Mucosa of descending colon (tissue), 3 donors: ENCODE measurements at regions not wholly inside any gene's neighbourhood (a gene's known extent, or its start where the extent isn't known, plus 50 kb on each side); places are given as distances from the start of the nearest gene placed in this dataset.

Experiments used
- ATAC-seq: fragments of 200-7000 bp; cut with Tn5 transposase; one replicate; pipeline ENCODE4 v1.9.1; 2020; ENCODE audit warnings: mild to moderate bottlenecking, moderate library complexity
- DNase-seq, 3 donors: peaks; one replicate each; pipeline ENCODE4 v3.0.0-alpha.2; 2020
- H3K36me3 ChIP-seq: fragments of 200-600 bp; one replicate; pipeline ENCODE4 v1.8.0; 2021; ENCODE audit warnings: low read depth, mild to moderate bottlenecking
- H3K4me1 ChIP-seq: fragments of 200-600 bp; one replicate; pipeline ENCODE4 v1.8.0; 2021; ENCODE audit warnings: low read depth, mild to moderate bottlenecking
- H3K4me3 ChIP-seq: fragments of 200-600 bp; one replicate; pipeline ENCODE4 v1.8.0; 2021; ENCODE audit warnings: mild to moderate bottlenecking
- H3K9me3 ChIP-seq: fragments of 200-600 bp; one replicate; pipeline ENCODE4 v1.8.0; 2021; ENCODE audit warnings: mild to moderate bottlenecking
- intact Hi-C, 2 donors: fragments of 100-400 bp; cut with DNase I in 1 of 2; cut with micrococcal nuclease in 1 of 2; formaldehyde crosslinking; loops; one replicate each; pipeline versions ENCODE4 v1.11.0 to v1.11.1; 2022; cut with DNase I, micrococcal nuclease
- TF ChIP-seq, protein P1 (sequence below): fragments of 200-600 bp; IDR thresholded peaks from one replicate; pipeline ENCODE4 v1.8.0; 2022; ENCODE audit warnings: antibody characterized with exemption, mild to moderate bottlenecking
- donor health status: DM: no; HTN: no; CAD: no; lungs with moderate emphysema.
- donor health status: DM: no; HTN: no; CAD: no.
- donor health status: DM: no; HTN: yes; CAD: no.

GRCh38 chr7:70846208-70846607 lies 285.7 kb upstream of the GALNT17 start:
- Histone ChIP-seq H3K4me3 (no peak overlapping the region), H3K4me1 (no peaks in the 10 kb centered on the region), H3K9me3 (peaks cover 9% of the 10 kb centered on the region), H3K36me3 (no peaks in the 10 kb centered on the region)
- TF ChIP-seq, protein P1, sequence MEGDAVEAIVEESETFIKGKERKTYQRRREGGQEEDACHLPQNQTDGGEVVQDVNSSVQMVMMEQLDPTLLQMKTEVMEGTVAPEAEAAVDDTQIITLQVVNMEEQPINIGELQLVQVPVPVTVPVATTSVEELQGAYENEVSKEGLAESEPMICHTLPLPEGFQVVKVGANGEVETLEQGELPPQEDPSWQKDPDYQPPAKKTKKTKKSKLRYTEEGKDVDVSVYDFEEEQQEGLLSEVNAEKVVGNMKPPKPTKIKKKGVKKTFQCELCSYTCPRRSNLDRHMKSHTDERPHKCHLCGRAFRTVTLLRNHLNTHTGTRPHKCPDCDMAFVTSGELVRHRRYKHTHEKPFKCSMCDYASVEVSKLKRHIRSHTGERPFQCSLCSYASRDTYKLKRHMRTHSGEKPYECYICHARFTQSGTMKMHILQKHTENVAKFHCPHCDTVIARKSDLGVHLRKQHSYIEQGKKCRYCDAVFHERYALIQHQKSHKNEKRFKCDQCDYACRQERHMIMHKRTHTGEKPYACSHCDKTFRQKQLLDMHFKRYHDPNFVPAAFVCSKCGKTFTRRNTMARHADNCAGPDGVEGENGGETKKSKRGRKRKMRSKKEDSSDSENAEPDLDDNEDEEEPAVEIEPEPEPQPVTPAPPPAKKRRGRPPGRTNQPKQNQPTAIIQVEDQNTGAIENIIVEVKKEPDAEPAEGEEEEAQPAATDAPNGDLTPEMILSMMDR: no peak
- no peak for ATAC-seq
- intact Hi-C loops: no loop called here
- DNase-seq: no peak

- no peak overlapping the region for H3K4me3 ChIP-seq
- H3K36me3 ChIP-seq: no peaks in the 10 kb centered on the region
- TF ChIP-seq, protein P1: no peak
- DNase-seq: no peak
- ATAC-seq: no peak
- intact Hi-C loops: loop anchor here in 1 of 2 donors (10.0 kb wide), 1 partner anchor 885 kb away; no protein-coding TSS in a partner anchor
- no peaks in the 10 kb centered on the region for H3K4me1 ChIP-seq
- peaks cover 9% of the 10 kb centered on the region for H3K9me3 ChIP-seq
Observed at GRCh38 chr7:70849580-70850235, 282.2 kb upstream of the GALNT17 start.

GRCh38 chr7:70855373-70855772 lies 276.6 kb upstream of the GALNT17 start:
- intact Hi-C loops: loop anchor here in 1 of 2 donors (10.0 kb wide), 1 partner anchor 879 kb away; no protein-coding TSS in a partner anchor

DNA sequence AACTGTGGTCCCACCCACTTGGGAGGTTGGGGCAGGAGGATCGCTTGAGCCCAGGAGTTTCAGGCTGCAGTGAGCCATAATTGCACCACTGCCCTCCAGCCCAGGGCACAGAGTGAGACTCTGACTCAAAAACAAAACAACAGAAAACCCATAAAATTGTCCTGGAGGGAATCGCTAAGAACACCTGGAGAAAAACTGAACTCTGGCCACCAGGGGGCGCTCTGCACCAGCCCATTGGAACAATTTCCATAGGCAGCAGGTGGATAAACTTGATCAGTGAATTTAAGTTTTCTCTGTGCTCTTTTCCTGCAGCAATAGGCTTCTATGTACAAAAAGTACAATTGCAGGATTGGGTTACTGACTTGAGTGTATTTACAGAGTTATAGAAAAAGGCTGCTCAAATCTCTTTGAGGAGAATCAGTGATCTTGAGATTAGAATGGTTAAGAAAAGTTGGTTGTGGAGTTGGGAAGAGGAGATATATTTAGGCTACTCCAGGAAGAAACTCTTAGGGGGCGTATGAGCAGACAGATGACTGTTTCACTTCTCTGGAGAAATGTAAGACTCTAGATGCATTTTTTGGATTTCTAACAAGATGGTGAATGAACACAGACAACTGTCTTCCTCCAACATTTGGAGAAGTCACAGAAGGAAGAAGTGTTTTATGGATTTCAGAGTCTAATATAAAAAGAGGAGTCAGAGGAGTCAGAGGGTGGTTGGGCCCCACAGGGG lies 274.9 kb upstream of the GALNT17 start:
- H3K36me3 ChIP-seq: no peaks in the 10 kb centered on the region
- intact Hi-C loops: loop anchor here (2.0 to 10.0 kb wide), 2 partner anchors 876 to 878 kb away; no protein-coding TSS in a partner anchor
- ATAC-seq (peak; percentile 49), DNase-seq (peak; percentile 53 to 82 (median 74))
- TF ChIP-seq, protein P1: peak; percentile 39
- no peak overlapping the region for H3K4me3 ChIP-seq
- no peaks in the 10 kb centered on the region for H3K9me3 ChIP-seq
- H3K4me1 ChIP-seq: no peaks in the 10 kb centered on the region

More at GRCh38 chr7:70855373-70855772, 276.6 kb upstream of the GALNT17 start:
- no peak for DNase-seq
- Histone ChIP-seq H3K4me1 (no peaks in the 10 kb centered on the region), H3K4me3 (no peak overlapping the region), H3K9me3 (peaks cover under 1% of the 10 kb centered on the region), H3K36me3 (no peaks in the 10 kb centered on the region)
- ATAC-seq: no peak
- TF ChIP-seq, protein P1: no peak

- TF ChIP-seq, protein P1: no peak
- intact Hi-C loops: loop anchor here (2.0 to 10.0 kb wide), 2 partner anchors 875 to 877 kb away; no protein-coding TSS in a partner anchor
- DNase-seq (no peak), ATAC-seq (no peak)
- no peaks in the 10 kb centered on the region for H3K36me3 ChIP-seq
- no peak overlapping the region for H3K4me3 ChIP-seq
- no peaks in the 10 kb centered on the region for H3K4me1 ChIP-seq
- peaks cover 2% of the 10 kb centered on the region for H3K9me3 ChIP-seq
Observed at GRCh38 chr7:70857793-70858545, 274.0 kb upstream of the GALNT17 start.
